MM.1S (cell line): ENCODE measurements at regions not wholly inside any gene's neighbourhood (a gene's known extent, or its start where the extent isn't known, plus 50 kb on each side); places are given as distances from the start of the nearest gene placed in this dataset.

ENCODE experiments used
- EZH2phosphoT487 ChIP-seq: fragments of 300-600 bp; sonication (generic); IDR thresholded peaks from 2 replicates; pipeline ENCODE4 v1.6.1; 2018; ENCODE audit warnings: antibody characterized with exemption, low read length
- TF ChIP-seq, protein P1 (sequence below): fragments of 300-600 bp; sonication (generic); IDR thresholded peaks from 2 replicates; pipeline ENCODE4 v1.5.1; 2016; ENCODE audit warnings: antibody characterized with exemption, low read length, mixed read lengths

- TF ChIP-seq, protein P1, sequence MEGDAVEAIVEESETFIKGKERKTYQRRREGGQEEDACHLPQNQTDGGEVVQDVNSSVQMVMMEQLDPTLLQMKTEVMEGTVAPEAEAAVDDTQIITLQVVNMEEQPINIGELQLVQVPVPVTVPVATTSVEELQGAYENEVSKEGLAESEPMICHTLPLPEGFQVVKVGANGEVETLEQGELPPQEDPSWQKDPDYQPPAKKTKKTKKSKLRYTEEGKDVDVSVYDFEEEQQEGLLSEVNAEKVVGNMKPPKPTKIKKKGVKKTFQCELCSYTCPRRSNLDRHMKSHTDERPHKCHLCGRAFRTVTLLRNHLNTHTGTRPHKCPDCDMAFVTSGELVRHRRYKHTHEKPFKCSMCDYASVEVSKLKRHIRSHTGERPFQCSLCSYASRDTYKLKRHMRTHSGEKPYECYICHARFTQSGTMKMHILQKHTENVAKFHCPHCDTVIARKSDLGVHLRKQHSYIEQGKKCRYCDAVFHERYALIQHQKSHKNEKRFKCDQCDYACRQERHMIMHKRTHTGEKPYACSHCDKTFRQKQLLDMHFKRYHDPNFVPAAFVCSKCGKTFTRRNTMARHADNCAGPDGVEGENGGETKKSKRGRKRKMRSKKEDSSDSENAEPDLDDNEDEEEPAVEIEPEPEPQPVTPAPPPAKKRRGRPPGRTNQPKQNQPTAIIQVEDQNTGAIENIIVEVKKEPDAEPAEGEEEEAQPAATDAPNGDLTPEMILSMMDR: no peak
- no peak for TF ChIP-seq EZH2phosphoT487
These were observed 170.0 kb upstream of the DAAM1 start for GRCh38 chr14:59018460-59018859.
